HG03039 (cell line): ENCODE measurements at regions not wholly inside any gene's neighbourhood (a gene's known extent, or its start where the extent isn't known, plus 50 kb on each side); places are given as distances from the start of the nearest gene placed in this dataset.

Experiments
- ATAC-seq: cut with Tn5 transposase; IDR thresholded peaks from one replicate; pipeline ENCODE4 v1.9.1; 2021; ENCODE audit warnings: mild to moderate bottlenecking, moderate library complexity; ENCODE audit not compliant: unreplicated experiment

- ATAC-seq: no peak
Measured at GRCh38 chr3:143206955-143207337, 87.4 kb downstream of the CHST2 start.

DNA sequence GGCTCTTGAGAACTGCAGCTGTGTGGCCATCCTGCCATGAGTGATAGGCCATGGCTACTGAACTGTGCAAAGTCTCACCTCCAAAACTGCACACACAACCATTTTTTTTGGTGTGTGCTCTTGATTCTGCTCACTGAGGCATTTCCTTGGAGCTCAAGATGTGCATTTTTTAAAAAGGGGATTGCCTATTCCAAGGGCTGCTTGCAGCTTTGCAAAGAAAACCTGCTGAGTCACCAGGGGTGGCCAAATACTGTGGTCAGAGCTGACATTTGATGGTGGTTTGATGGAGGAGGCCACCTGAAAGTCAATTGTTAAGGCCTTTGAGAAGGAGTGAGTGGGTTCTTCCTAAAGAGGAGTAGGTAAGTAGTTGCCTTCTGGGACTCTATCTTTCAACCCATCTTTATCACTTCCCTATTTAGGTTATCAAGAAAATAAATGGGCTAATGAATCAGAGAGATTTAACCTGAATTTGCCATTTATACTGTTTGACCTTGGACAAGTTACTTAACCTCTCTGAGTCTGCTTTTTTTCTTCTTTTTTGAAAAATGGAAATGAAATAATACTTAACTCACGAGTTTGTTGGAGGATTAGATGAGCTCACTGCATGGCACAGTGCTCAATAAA lies 87.9 kb downstream of the CHST2 start:
- ATAC-seq: peak; percentile 84

DNA sequence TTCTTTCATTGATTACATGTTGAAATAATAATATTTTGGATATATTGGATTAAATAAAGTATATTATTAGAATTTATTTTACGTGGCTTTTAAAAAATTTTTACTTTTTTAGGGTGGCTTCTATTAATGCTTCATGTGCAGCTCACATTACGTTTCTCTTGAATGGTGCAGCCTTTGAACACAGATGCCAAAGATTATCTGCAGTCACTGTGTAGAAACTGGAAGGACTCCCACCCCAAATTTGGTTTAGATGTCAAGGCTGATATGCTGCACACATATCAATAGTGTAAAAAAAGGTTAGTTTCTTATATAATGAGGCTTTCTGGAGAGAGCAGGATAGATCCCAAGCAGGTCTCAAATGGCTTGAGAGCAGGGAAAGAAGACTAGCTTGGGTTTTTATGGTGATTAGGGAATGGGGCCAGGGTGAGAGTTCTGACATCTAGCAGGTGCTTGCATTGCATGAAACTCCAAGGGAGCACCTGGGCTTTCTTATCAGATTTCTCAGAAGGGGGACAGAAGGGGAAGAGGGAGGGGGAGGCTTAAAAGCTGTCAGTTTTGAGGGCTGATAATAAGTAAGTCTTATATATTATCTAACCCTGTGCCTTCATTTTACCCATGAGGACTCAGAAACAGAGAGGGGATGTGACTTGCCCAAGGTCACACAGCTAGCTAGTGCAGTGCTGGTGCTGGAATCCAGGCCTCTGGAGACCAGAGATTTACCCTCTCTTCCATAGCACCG lies 89.6 kb downstream of the CHST2 start:
- ATAC-seq: no peak

DNA sequence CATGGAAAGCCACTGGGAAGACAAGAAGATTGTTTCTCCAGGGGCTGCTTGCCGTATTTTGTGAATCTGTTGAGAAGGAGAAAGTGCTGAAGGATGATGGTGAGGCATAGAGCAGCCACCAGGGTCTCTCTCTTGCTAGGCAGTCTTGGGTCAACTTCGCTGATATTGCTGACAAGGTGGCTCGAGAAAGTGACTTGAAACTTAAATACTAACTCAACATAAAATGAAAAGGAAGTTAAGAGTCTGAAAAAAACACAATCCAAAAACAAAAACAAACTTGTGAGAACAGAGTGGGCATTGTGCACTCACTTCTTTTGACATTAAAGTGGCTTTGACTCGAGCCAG lies 90.1 kb downstream of the CHST2 start:
- no peak for ATAC-seq

DNA sequence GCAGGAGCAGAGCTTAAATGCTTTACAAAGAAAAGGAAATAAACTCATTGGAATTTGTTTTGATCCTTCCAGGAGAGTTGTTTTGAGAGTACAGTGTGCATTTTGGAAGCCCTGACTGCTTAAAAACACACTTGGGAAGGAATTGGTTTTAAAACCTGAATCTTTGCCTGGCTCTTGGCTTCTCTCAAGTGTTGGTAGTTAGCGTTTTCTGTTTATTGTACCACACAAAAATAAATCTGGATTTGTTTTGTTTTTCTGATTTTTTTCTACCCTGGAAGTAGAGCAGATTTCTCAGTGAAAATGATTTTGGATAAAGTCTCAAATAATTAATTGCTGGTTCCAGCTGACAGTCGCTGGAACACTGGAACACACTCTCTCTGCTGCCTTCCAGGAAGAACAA lies 90.6 kb downstream of the CHST2 start:
- no peak for ATAC-seq

- ATAC-seq: no peak
Measured at GRCh38 chr3:143215059-143215458, 95.5 kb downstream of the CHST2 start.
